Activated T-helper 17 cell treated with anti-CD3 and anti-CD28 coated beads, Interleukin-2, amount 50 U/mL, for 72 hours (primary cell): ENCODE measurements at regions not wholly inside any gene's neighbourhood (a gene's known extent, or its start where the extent isn't known, plus 50 kb on each side); places are given as distances from the start of the nearest gene placed in this dataset.

Source experiments
- ATAC-seq: fragments of 150-1000 bp; cut with Tn5 transposase; replicated peaks from 2 replicates; pipeline ENCODE4 v1.10.0; 2021; ENCODE audit warnings: mild to moderate bottlenecking, moderate library complexity
- H3K27ac Mint-ChIP-seq: one replicate; pipeline ENCODE4 v1.8.0; 2022; ENCODE audit warnings: mixed read lengths
- H3K27me3 Mint-ChIP-seq: one replicate; pipeline ENCODE4 v1.8.0; 2022; ENCODE audit warnings: mixed read lengths
- H3K36me3 Mint-ChIP-seq: one replicate; pipeline ENCODE4 v1.8.0; 2022; ENCODE audit warnings: low read depth, mild to moderate bottlenecking, mixed read lengths
- H3K4me1 Mint-ChIP-seq: one replicate; pipeline ENCODE4 v1.8.0; 2022; ENCODE audit warnings: mixed read lengths
- H3K4me3 Mint-ChIP-seq: one replicate; pipeline ENCODE4 v1.8.0; 2022; ENCODE audit warnings: mild to moderate bottlenecking, mixed read lengths
- H3K9me3 Mint-ChIP-seq: one replicate; pipeline ENCODE4 v1.8.0; 2022; ENCODE audit warnings: mixed read lengths

DNA sequence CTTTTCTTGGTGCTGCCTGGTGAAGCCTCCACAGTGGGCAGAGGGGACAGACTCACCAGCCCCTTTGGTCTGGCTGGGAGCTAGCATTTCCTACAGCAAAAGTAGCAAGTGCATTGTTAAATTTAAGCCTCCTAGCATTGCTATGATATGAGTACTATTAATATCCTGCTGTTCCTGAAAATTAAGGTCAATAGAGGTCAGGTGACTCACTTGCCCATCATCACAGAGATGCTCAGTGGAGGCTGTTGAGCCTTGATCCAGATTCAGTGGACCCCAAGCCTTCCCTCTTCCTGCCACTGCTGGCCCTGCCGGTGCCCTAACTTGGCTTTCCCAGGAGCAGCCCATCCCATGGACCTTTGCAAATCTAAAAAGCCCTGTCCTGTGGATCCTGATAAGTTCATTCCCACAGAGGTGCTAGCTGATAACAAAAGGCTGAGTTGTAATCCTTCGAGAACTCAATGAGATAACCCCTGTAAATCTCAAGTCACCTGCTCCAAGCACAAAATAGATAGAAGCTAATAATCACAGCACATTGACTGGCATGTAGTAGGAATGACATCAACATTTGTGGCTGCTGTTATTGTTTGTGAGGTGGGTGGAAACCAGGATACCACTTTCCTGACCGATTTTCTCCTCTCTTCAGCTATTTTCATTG is 84.4 kb downstream of the THNSL2 start:
- H3K9me3 Mint-ChIP-seq: peaks cover 4% of the 10 kb centered on the region
- no peaks in the 10 kb centered on the region for H3K36me3 Mint-ChIP-seq
- H3K4me1 Mint-ChIP-seq: no peaks in the 10 kb centered on the region
- H3K4me3 Mint-ChIP-seq: no peak overlapping the region
- H3K27me3 Mint-ChIP-seq: peaks cover 10% of the 10 kb centered on the region
- H3K27ac Mint-ChIP-seq: no peak overlapping the region
- no peak for ATAC-seq

DNA sequence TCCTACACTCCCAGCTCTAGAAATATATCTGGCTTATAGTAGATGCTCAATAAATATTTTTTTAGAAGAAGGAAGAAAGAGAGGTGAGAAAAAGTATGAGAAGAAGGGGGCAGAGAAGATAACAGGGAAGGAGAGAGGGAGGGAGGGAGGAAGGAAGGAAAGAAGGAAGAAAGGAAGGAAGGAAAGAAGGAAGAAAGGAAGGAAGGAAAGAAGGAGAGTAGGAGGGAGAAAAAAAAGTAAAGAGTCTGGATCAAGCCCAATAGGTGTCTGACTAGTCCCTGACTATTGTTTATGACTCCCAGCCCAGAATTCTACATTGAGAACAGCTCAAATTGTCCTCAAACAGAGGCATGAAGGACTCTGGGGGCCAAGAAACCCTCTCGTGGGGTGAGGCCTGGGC is 83.9 kb downstream of the THNSL2 start:
- H3K27ac Mint-ChIP-seq: no peak overlapping the region
- H3K36me3 Mint-ChIP-seq: no peaks in the 10 kb centered on the region
- no peak overlapping the region for H3K4me3 Mint-ChIP-seq
- peaks cover 10% of the 10 kb centered on the region for H3K27me3 Mint-ChIP-seq
- H3K4me1 Mint-ChIP-seq: no peaks in the 10 kb centered on the region
- H3K9me3 Mint-ChIP-seq: peaks cover 4% of the 10 kb centered on the region
- ATAC-seq: no peak

DNA sequence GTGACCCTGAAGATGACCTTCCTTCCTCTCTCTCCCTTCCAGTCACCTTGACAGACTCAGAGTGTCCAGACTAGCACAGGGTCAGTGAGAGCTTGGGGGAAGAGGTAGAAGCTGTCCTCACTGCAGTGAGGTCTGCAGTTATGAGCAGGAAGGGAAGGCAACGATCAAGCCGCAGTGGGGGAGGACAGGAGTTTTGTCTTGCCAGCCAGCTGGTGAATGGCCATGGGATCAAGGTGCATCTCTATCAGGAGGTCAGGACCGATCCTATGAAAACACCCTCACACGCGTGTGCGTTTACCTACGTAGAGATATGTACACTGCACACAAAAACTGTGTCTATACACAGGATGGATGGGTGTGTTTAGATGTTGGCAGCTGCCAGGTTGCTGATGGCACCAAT is 83.2 kb downstream of the THNSL2 start:
- Mint-ChIP-seq H3K4me3 (no peak overlapping the region), H3K27me3 (peaks cover 10% of the 10 kb centered on the region), H3K36me3 (no peaks in the 10 kb centered on the region), H3K4me1 (no peaks in the 10 kb centered on the region), H3K27ac (no peak overlapping the region), H3K9me3 (peaks cover 4% of the 10 kb centered on the region)
- ATAC-seq: no peak

DNA sequence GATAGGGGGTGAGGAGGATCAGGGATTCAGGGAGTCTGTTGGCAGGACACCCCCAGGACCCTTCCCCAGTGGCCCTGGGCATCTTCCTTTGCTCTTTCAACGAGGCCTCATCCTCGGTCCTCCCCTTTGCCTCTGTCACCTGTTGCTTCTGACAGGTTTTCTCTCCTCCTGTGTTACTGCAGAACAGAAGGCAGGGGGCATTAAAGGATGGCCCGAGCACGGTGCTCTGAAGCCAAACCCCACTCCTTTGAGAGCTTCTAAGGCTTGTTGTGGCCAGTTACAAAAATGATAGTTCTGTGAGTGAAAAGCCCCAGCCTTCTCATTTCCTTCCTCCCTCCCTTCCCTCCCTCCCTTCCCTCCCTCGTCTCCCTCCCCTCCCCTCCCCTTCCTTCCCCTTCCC is 82.5 kb downstream of the THNSL2 start:
- H3K27me3 Mint-ChIP-seq: peaks cover 15% of the 10 kb centered on the region
- no peaks in the 10 kb centered on the region for H3K36me3 Mint-ChIP-seq
- H3K27ac Mint-ChIP-seq: no peak overlapping the region
- ATAC-seq: no peak
- no peaks in the 10 kb centered on the region for H3K4me1 Mint-ChIP-seq
- no peak overlapping the region for H3K4me3 Mint-ChIP-seq
- peaks cover 4% of the 10 kb centered on the region for H3K9me3 Mint-ChIP-seq

DNA sequence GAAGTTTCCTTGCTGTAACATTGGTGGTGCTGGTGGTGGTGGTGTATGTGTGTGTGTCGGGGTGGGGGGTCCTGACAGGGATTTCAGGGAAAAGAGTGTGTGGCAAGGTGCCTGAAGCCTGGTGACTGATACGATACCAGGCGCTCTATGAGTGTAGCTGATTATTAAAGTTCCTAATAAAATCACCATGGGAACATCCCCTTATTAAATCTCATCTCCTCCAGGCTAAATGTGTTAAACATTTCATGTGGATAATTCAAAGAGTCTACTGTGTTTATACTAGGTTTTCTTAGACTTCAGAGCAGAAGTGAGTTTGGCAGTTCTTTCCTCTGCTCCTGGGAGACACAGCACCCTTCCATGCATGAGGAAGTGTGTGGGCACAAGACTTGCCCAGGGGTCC is 82.0 kb downstream of the THNSL2 start:
- no peaks in the 10 kb centered on the region for H3K4me1 Mint-ChIP-seq
- no peaks in the 10 kb centered on the region for H3K36me3 Mint-ChIP-seq
- peaks cover 4% of the 10 kb centered on the region for H3K9me3 Mint-ChIP-seq
- H3K27ac Mint-ChIP-seq: no peak overlapping the region
- no peak overlapping the region for H3K4me3 Mint-ChIP-seq
- H3K27me3 Mint-ChIP-seq: peaks cover 15% of the 10 kb centered on the region
- ATAC-seq: no peak

DNA sequence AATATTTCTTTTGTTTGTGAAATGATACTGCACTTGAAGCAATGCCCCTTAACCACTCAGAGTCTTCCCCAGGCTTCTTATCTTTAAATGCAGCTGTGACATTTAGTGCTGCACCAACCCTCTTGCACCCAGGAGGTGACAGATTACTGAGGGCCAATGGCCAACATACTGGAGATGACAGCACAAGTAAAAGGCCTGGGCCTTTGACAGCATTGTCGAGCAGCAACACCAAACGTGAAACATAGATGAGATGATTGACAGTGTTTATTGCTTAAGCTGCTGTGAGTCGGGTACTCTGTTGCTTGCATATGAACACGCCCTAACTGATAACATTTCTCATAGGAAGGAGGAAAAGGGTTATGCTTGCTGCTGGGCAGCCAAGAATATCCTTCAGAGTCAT is 80.3 kb downstream of the THNSL2 start:
- Mint-ChIP-seq H3K4me3 (no peak overlapping the region), H3K27ac (no peak overlapping the region), H3K36me3 (no peaks in the 10 kb centered on the region), H3K4me1 (no peaks in the 10 kb centered on the region), H3K27me3 (peaks cover 14% of the 10 kb centered on the region), H3K9me3 (no peaks in the 10 kb centered on the region)
- no peak for ATAC-seq

DNA sequence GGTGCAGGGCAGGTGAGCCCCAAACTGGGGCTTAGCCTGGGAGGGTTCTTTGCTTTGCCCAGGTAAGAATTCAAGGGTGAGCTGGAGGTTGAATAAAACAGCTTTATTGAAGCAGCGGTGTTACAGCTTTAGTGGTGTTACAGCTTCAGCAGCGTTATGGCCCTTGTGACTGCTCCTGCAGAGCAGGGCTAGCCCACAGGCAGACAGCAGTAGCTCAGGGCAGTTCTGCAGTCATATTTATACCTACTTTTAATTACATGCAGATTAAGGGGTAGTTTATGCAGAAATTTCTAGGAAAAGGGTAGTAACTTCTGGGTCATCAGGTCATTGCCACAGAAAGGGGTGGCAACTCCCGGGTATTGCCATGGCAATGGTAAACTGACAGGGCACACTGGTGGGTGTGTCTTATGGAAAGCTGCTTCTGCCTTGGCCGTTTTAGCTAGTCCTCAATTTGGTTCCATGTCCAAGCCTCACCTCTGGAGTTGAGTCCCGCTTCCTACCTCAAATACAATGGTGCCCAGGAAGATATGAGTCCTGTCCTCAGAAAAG is 78.2 kb downstream of the THNSL2 start:
- Mint-ChIP-seq H3K4me1 (no peaks in the 10 kb centered on the region), H3K27me3 (peaks cover 14% of the 10 kb centered on the region), H3K36me3 (no peaks in the 10 kb centered on the region), H3K27ac (no peak overlapping the region), H3K4me3 (no peak overlapping the region), H3K9me3 (no peaks in the 10 kb centered on the region)
- ATAC-seq: no peak

DNA sequence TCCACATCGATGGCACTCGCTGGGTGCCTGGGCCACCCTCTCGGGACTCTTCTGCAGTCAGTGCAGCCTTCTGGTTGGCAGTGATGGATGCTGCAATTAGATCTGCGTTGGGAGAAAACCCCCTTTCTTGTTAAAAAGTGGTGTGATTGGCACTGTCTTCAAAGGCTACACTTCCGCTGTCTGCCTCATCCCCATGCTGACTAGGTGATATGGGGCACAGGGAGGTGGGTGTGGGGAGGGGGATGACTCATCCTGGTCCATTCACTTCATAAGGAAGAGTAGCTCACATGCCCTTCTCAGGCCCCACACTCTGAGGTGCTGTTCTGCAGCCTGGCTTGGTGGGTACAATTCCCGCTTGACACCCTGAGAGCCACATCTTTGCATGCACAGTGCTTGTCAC is 77.4 kb downstream of the THNSL2 start:
- H3K4me1 Mint-ChIP-seq: no peaks in the 10 kb centered on the region
- no peaks in the 10 kb centered on the region for H3K36me3 Mint-ChIP-seq
- H3K27me3 Mint-ChIP-seq: peaks cover 11% of the 10 kb centered on the region
- ATAC-seq: peak; percentile 84
- H3K9me3 Mint-ChIP-seq: no peaks in the 10 kb centered on the region
- no peak overlapping the region for H3K27ac Mint-ChIP-seq
- no peak overlapping the region for H3K4me3 Mint-ChIP-seq

DNA sequence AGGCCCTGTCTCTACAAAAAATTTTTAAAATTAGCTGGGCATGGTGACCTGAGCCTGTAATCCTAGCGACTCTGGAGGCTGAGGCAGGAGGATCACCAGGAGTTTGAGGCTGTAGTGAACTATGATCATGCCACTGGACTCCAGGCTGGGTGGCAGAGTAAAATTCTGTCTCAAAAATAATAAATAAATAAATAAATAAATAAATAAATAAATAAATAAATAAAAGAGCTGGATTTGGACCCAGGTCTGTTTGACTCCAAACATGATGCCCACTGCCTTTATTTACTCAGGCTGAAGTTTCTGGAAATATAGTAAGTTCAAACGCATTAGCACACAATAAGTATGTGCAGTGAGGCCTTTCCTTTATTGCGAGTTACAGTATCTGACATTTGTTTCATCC is 75.0 kb downstream of the THNSL2 start:
- Mint-ChIP-seq H3K27ac (no peak overlapping the region), H3K27me3 (peaks cover 8% of the 10 kb centered on the region)

DNA sequence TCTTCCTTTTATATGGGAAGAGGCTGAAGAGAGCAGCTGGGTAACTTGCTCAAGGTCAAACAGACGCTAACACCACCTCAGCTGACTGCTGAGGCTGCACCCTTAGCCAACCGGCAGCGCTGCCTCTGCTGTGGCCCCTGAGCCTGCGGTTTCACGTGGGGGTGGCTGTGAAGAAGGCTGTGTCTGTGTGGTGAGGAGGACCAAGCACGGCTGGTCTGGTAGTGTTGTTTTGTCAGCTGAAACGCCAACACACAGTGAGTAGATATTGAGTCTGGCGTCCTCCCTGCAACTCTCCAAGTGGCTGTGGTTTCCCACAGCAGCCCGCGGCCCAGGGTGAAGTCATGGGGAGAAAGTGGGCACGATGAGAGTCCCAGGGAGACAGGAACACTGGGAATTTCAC is 69.6 kb downstream of the THNSL2 start:
- no peaks in the 10 kb centered on the region for H3K9me3 Mint-ChIP-seq
- H3K27ac Mint-ChIP-seq: no peak overlapping the region
- H3K36me3 Mint-ChIP-seq: no peaks in the 10 kb centered on the region
- H3K27me3 Mint-ChIP-seq: no peaks in the 10 kb centered on the region
- no peak for ATAC-seq
- no peaks in the 10 kb centered on the region for H3K4me1 Mint-ChIP-seq
- no peak overlapping the region for H3K4me3 Mint-ChIP-seq

More for the DNA sequence above, 75.0 kb downstream of the THNSL2 start:
- Mint-ChIP-seq H3K4me1 (no peaks in the 10 kb centered on the region), H3K4me3 (no peak overlapping the region), H3K9me3 (no peaks in the 10 kb centered on the region), H3K36me3 (no peaks in the 10 kb centered on the region)
- ATAC-seq: no peak

DNA sequence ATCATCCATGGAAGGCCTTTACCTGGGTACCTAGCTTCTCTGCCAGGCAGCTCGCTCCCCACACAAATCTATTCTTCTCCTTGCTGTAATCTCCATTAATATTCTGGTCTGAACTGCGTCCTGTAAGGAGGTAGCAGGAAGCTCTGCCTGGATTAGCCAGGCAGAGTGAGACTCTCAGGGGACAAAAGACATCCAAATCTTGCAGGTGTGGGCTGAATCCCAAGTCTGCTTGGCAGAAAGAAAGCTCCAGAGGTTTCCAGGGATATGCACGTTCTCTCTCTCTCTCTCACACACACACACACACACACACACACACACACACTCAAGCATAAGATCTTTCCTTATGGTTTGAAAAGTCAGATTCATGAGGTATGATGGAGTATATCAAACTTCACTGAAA is 66.5 kb downstream of the THNSL2 start:
- Mint-ChIP-seq H3K4me1 (no peaks in the 10 kb centered on the region), H3K4me3 (no peak overlapping the region), H3K27ac (no peak overlapping the region), H3K9me3 (no peaks in the 10 kb centered on the region), H3K27me3 (peaks cover 3% of the 10 kb centered on the region), H3K36me3 (no peaks in the 10 kb centered on the region)
- no peak for ATAC-seq
